Fibroblast of lung (primary cell): ENCODE measurements at regions not wholly inside any gene's neighbourhood (a gene's known extent, or its start where the extent isn't known, plus 50 kb on each side); places are given as distances from the start of the nearest gene placed in this dataset.
"Not testable (repeated sequence)": the region's sequence is repeated elsewhere in the genome, so short reads cannot be mapped to it uniquely, and the experiment has no call there.

Source experiments
- EZH2 ChIP-seq: IDR thresholded peaks from 2 replicates; pipeline ENCODE4 v1.5.1; 2012; ENCODE audit warnings: low read length, control low read depth, mild to moderate bottlenecking; ENCODE audit errors: missing control alignments
- TF ChIP-seq, protein P1 (sequence below), 2 donors: IDR thresholded peaks in 1 of 2; conservative IDR thresholded peaks in 1 of 2; 1 replicate in 1 of 2; 2 replicates in 1 of 2; pipeline ENCODE4 v1.5.1; 2011 to 2012; ENCODE audit warnings: low read length in 2 of 2, control low read depth in 1 of 2, inconsistent platforms in 1 of 2, low read depth in 1 of 2, mild to moderate bottlenecking in 1 of 2

DNA sequence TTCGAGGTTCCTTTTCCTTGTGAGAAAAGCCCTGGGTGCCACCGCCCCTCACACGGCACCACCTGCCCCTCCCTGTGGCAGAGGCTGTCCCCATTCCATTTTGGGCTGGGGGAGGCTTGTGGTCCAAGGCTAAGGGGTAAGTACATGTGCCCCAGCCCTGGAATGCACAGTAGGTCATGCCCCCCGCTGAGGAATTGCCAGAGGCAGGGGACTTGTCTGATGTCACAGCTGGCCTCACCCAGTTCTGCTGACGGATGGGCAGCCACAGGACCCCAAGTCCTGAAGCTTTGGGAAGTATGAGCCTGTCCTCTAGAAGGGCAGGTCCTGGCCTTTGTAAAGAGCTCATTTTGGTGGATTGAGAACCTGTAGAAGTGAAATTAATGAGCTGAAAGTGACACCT lies 119.3 kb downstream of the NPIPB11 start:
- TF ChIP-seq EZH2, result not testable (repeated sequence)
- TF ChIP-seq, protein P1, sequence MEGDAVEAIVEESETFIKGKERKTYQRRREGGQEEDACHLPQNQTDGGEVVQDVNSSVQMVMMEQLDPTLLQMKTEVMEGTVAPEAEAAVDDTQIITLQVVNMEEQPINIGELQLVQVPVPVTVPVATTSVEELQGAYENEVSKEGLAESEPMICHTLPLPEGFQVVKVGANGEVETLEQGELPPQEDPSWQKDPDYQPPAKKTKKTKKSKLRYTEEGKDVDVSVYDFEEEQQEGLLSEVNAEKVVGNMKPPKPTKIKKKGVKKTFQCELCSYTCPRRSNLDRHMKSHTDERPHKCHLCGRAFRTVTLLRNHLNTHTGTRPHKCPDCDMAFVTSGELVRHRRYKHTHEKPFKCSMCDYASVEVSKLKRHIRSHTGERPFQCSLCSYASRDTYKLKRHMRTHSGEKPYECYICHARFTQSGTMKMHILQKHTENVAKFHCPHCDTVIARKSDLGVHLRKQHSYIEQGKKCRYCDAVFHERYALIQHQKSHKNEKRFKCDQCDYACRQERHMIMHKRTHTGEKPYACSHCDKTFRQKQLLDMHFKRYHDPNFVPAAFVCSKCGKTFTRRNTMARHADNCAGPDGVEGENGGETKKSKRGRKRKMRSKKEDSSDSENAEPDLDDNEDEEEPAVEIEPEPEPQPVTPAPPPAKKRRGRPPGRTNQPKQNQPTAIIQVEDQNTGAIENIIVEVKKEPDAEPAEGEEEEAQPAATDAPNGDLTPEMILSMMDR (conservative IDR thresholded peaks at IDR 0.05 in 1 of 2, IDR thresholded peaks at IDR 0.05 in 1 of 2; ENCODE audit: low read depth in 1 of 2, low read length in 2 of 2), result not testable (repeated sequence)
